ENCODE measurements at regions not wholly inside any gene's neighbourhood (a gene's known extent, or its start where the extent isn't known, plus 50 kb on each side); places are given as distances from the start of the nearest gene placed in this dataset.

- TF ChIP-seq, protein P1, sequence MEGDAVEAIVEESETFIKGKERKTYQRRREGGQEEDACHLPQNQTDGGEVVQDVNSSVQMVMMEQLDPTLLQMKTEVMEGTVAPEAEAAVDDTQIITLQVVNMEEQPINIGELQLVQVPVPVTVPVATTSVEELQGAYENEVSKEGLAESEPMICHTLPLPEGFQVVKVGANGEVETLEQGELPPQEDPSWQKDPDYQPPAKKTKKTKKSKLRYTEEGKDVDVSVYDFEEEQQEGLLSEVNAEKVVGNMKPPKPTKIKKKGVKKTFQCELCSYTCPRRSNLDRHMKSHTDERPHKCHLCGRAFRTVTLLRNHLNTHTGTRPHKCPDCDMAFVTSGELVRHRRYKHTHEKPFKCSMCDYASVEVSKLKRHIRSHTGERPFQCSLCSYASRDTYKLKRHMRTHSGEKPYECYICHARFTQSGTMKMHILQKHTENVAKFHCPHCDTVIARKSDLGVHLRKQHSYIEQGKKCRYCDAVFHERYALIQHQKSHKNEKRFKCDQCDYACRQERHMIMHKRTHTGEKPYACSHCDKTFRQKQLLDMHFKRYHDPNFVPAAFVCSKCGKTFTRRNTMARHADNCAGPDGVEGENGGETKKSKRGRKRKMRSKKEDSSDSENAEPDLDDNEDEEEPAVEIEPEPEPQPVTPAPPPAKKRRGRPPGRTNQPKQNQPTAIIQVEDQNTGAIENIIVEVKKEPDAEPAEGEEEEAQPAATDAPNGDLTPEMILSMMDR (IDR thresholded peaks at IDR 0.05) = no peak
- no peak for TF ChIP-seq POLR2A (IDR thresholded peaks at IDR 0.05)
Measured at GRCh38 chr5:24325306-24325832, 319.4 kb downstream of the CDH10 start.
